Osteoblast (primary cell): ENCODE measurements at regions not wholly inside any gene's neighbourhood (a gene's known extent, or its start where the extent isn't known, plus 50 kb on each side); places are given as distances from the start of the nearest gene placed in this dataset.
A peak's percentile ranks its signal among the peaks of the same experiment; 100 is the strongest.

Source experiments
- DNase-seq: peaks from one replicate; pipeline ENCODE4 v3.0.0; 2011; ENCODE audit warnings: low spot score, mixed read lengths; ENCODE audit not compliant: insufficient read length; ENCODE audit errors: missing footprints
- H2AFZ ChIP-seq: 2 replicates; pipeline ENCODE4 v1.6.0; 2011; ENCODE audit warnings: mild to moderate bottlenecking, low read length
- H3K27ac ChIP-seq: 2 replicates; pipeline ENCODE4 v1.5.1; 2011; ENCODE audit warnings: mild to moderate bottlenecking, low read depth, low read length, moderate library complexity
- H3K27me3 ChIP-seq: 2 replicates; pipeline ENCODE4 v1.6.0; 2012; ENCODE audit warnings: mild to moderate bottlenecking, control low read depth, inconsistent platforms, low read length, moderate library complexity; ENCODE audit not compliant: insufficient read depth
- H3K36me3 ChIP-seq: 2 replicates; pipeline ENCODE4 v1.5.1; 2011; ENCODE audit warnings: mild to moderate bottlenecking, low read length, control low read depth, moderate library complexity; ENCODE audit not compliant: insufficient read depth
- H3K4me1 ChIP-seq: 2 replicates; pipeline ENCODE4 v1.5.1; 2011; ENCODE audit warnings: mild to moderate bottlenecking, low read length, control low read depth, moderate library complexity; ENCODE audit not compliant: insufficient read depth
- H3K4me2 ChIP-seq: 2 replicates; pipeline ENCODE4 v1.6.0; 2011; ENCODE audit warnings: mild to moderate bottlenecking, low read length; ENCODE audit not compliant: insufficient read depth
- H3K4me3 ChIP-seq: fragments of 200-600 bp; sonication (generic); 3 replicates; pipeline ENCODE4 v1.5.1; 2012; ENCODE audit warnings: mild to moderate bottlenecking, low read length, inconsistent platforms; ENCODE audit not compliant: insufficient read depth
- H3K79me2 ChIP-seq: 2 replicates; pipeline ENCODE4 v1.6.0; 2012; ENCODE audit warnings: mild to moderate bottlenecking, low read length, control low read depth, inconsistent platforms; ENCODE audit not compliant: insufficient read depth
- H3K9me3 ChIP-seq: 2 replicates; pipeline ENCODE4 v1.5.1; 2011; ENCODE audit warnings: low read depth, low read length, control low read depth
- H4K20me1 ChIP-seq: 2 replicates; pipeline ENCODE4 v1.6.0; 2012; ENCODE audit warnings: mild to moderate bottlenecking, low read length, control low read depth; ENCODE audit not compliant: insufficient read depth
- TF ChIP-seq, protein P1 (sequence below): IDR thresholded peaks from 2 replicates; pipeline ENCODE4 v1.5.1; 2011; ENCODE audit warnings: mild to moderate bottlenecking, low read depth, low read length, moderate library complexity; ENCODE audit errors: extremely low read depth

DNA sequence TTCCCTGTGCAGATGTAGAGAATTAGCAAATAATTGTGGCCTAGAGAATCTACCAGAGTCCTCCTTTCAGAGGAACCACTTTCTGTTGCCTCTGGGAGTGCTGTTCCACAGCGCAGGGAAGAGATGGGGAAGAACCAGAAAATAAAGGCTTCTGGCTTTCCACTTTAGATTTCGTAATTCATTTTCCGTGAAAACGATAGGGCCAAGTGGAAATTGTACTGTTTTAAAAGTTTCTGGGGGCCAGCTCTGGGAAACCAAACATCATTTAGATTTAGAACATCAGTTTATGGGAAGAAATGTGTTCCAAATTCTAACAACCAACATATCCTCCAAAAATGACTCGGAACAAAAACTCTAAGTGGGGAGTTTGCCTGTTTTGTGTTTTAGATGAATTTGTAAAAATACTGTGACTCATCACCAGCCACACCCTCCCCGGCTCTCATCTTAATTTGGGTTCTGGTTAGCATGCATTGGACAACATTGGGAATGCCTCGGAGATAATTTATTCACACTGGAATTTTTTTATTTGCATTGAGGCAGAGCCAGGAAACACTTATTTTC, 65.2 kb upstream of the LNX1 start:
- DNase-seq: peak; percentile 81
- TF ChIP-seq, protein P1, sequence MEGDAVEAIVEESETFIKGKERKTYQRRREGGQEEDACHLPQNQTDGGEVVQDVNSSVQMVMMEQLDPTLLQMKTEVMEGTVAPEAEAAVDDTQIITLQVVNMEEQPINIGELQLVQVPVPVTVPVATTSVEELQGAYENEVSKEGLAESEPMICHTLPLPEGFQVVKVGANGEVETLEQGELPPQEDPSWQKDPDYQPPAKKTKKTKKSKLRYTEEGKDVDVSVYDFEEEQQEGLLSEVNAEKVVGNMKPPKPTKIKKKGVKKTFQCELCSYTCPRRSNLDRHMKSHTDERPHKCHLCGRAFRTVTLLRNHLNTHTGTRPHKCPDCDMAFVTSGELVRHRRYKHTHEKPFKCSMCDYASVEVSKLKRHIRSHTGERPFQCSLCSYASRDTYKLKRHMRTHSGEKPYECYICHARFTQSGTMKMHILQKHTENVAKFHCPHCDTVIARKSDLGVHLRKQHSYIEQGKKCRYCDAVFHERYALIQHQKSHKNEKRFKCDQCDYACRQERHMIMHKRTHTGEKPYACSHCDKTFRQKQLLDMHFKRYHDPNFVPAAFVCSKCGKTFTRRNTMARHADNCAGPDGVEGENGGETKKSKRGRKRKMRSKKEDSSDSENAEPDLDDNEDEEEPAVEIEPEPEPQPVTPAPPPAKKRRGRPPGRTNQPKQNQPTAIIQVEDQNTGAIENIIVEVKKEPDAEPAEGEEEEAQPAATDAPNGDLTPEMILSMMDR: peak; percentile 89
- Histone ChIP-seq H2AFZ (peak overlapping the region; percentile 85), H3K79me2 (no peaks in the 10 kb centered on the region), H3K27me3 (no peaks in the 10 kb centered on the region), H3K4me2 (peak overlapping the region; percentile 77), H4K20me1 (no peaks in the 10 kb centered on the region), H3K36me3 (no peaks in the 10 kb centered on the region), H3K4me1 (peaks cover 15% of the 10 kb centered on the region), H3K27ac (peak overlapping the region; percentile 72), H3K9me3 (no peaks in the 10 kb centered on the region), H3K4me3 (peak overlapping the region; percentile 62)

DNA sequence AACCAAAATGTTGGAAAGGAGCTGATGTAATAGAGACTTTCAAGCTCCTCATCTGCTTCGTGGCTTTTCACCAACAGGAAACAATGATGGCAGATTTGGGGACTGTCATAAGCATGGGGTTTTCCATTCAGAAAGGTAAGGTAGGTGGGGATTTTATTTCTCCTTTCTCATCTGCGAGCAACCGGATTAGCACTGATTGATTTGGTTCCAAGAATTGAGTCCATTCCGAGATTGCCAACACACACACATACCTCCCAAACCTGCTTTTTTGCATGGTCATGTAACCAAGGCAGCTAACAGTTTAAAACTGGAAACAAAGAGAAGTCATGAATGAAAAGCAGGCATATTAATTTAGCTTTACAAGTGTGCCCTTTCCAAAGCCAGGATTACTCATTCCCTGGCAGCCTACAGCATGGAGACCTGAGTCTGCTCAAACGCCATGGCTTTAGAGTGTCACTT, 63.0 kb upstream of the LNX1 start:
- Histone ChIP-seq H3K9me3 (no peaks in the 10 kb centered on the region), H3K27me3 (no peaks in the 10 kb centered on the region), H3K79me2 (no peaks in the 10 kb centered on the region), H4K20me1 (no peaks in the 10 kb centered on the region), H3K4me3 (no peak overlapping the region), H3K27ac (no peak overlapping the region), H3K36me3 (no peaks in the 10 kb centered on the region), H3K4me2 (no peak overlapping the region), H2AFZ (no peak overlapping the region), H3K4me1 (peaks cover 15% of the 10 kb centered on the region)
- TF ChIP-seq, protein P1: no peak
- peak; percentile 26 for DNase-seq

DNA sequence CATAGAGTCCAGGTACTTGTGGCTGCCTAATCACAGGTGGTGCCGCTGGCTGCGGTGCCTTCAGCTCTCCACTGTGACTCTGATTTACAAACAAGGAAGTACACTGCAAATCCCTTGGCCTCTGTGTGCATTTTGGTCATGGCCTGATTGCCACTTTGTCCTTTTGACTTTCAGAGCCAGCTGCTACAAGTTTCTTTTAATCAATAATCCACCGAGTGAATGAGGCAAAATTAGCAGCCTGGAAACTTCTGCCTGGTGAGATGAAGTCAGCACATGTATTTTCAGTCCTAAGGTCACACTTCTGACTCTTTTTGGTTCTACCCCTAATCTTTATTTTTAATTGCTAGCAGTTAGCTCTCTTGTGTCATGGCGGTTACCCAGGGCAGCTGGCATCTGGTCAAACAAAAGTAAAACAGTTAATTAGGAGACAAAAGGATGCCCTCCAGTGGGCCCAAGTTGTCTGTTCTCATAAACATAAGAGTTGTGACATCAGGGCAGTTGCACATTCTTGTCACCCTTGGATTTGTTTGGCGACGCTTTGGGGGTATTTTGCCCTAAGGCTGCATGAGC, 62.3 kb upstream of the LNX1 start:
- no peak for DNase-seq
- Histone ChIP-seq H3K4me3 (no peak overlapping the region), H3K9me3 (no peaks in the 10 kb centered on the region), H3K27ac (no peak overlapping the region), H4K20me1 (no peaks in the 10 kb centered on the region), H3K79me2 (no peaks in the 10 kb centered on the region), H3K36me3 (no peaks in the 10 kb centered on the region), H3K4me1 (peaks cover 15% of the 10 kb centered on the region), H3K4me2 (no peak overlapping the region), H2AFZ (peak overlapping the region; percentile 17), H3K27me3 (no peaks in the 10 kb centered on the region)
- TF ChIP-seq, protein P1: peak; percentile 17

DNA sequence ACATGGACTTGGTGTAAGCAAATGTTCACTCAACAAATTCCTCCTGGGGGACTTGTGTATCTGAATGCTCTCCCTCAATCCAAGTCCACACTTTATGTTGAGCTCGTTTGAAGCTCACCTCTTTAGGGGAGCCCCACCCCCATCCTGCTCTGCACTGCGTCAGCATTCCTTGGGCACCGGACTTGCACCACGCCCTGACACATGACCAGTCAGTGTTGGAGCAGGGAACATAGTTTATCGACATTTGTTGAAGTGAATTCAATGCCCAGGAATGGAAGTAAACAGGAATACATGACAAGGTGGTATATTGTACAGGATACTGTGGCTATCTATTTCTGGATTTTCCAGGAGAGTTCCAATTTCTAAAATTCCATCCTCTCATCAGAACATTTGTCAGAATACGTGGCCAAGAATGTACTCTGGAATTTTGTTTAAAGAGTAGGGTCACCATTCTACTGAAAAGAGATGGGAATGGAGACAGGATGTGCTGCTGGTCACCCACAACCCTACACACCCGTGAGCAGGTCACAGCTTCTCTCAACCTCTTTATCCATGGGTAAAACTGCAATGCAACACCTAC, 60.0 kb upstream of the LNX1 start:
- no peaks in the 10 kb centered on the region for H3K79me2 ChIP-seq
- H4K20me1 ChIP-seq: no peaks in the 10 kb centered on the region
- no peaks in the 10 kb centered on the region for H3K9me3 ChIP-seq
- H3K27ac ChIP-seq: no peak overlapping the region
- no peaks in the 10 kb centered on the region for H3K36me3 ChIP-seq
- H3K4me3 ChIP-seq: no peak overlapping the region
- peaks cover 9% of the 10 kb centered on the region for H3K4me1 ChIP-seq
- no peaks in the 10 kb centered on the region for H3K27me3 ChIP-seq
- no peak overlapping the region for H2AFZ ChIP-seq
- TF ChIP-seq, protein P1: no peak
- H3K4me2 ChIP-seq: no peak overlapping the region
- no peak for DNase-seq
